B cell (primary cell): ENCODE measurements at regions not wholly inside any gene's neighbourhood (a gene's known extent, or its start where the extent isn't known, plus 50 kb on each side); places are given as distances from the start of the nearest gene placed in this dataset.

ENCODE experiments used
- ATAC-seq: fragments of 200-7000 bp; cut with Tn5 transposase; one replicate; pipeline ENCODE4 v1.10.0; 2021; ENCODE audit warnings: low read depth, mild to moderate bottlenecking, moderate number of reproducible peaks, moderate library complexity
- CTCF ChIA-PET: fragments of 350-600 bp; sonication (Branson Sonifier 250); formaldehyde crosslinking; loops from one replicate; lab custom pipeline; 2021; ENCODE audit warnings: antibody characterized with exemption, inconsistent platforms; lab: Charles Lee
- POLR2A ChIA-PET: fragments of 350-600 bp; sonication (Branson Sonifier 250); formaldehyde crosslinking; loops from one replicate; lab custom pipeline; 2021; ENCODE audit warnings: antibody characterized with exemption; lab: Charles Lee
- DNase-seq: peaks from one replicate; pipeline ENCODE4 v3.0.0; 2013
- H2AFZ ChIP-seq: 2 replicates; pipeline ENCODE4 v1.6.1; 2012; ENCODE audit warnings: mild to moderate bottlenecking, low read depth, low read length; ENCODE audit not compliant: insufficient read depth, poor library complexity, severe bottlenecking
- H3K27ac ChIP-seq, 2 donors: 1 replicate in 1 of 2; 2 replicates in 1 of 2; pipeline ENCODE4 v1.5.1; 2012 to 2013; ENCODE audit warnings: low read length in 2 of 2, mild to moderate bottlenecking in 2 of 2, moderate library complexity in 1 of 2
- H3K27me3 ChIP-seq, 4 experiments: fragments of 200-600 bp in 1 of 4; sonication (generic) in 1 of 4; replicated peaks in 1 of 4; 1 replicate in 2 of 4; 2 replicates in 2 of 4; pipeline versions ENCODE4 v1.6.1 to v1.7.0; 2013 to 2016; ENCODE audit warnings: low read length in 3 of 4, mild to moderate bottlenecking in 2 of 4, mixed read lengths in 1 of 4, moderate library complexity in 1 of 4; ENCODE audit not compliant: insufficient read depth in 4 of 4, control insufficient read depth in 3 of 4; ENCODE audit errors: control extremely low read depth in 1 of 4
- H3K36me3 ChIP-seq, 2 experiments: replicated peaks in 1 of 2; 1 replicate in 1 of 2; 2 replicates in 1 of 2; pipeline versions ENCODE4 v1.6.1 to v1.7.1; 2013; ENCODE audit warnings: low read length in 1 of 2; ENCODE audit not compliant: insufficient read depth in 2 of 2, control insufficient read depth in 1 of 2; ENCODE audit errors: control extremely low read depth in 1 of 2, extremely low read depth in 1 of 2
- H3K4me1 ChIP-seq, 2 donors: fragments of 200-600 bp in 1 of 2; sonication (generic) in 1 of 2; 1 replicate in 1 of 2; 2 replicates in 1 of 2; pipeline versions ENCODE4 v1.5.1 to v1.6.1; 2013 to 2017; ENCODE audit warnings: low read length in 2 of 2; ENCODE audit not compliant: control insufficient read depth in 2 of 2, insufficient read depth in 2 of 2
- H3K4me2 ChIP-seq: replicated peaks from 2 replicates; pipeline ENCODE3; 2012; ENCODE audit warnings: mild to moderate bottlenecking, low read depth, low read length; ENCODE audit not compliant: poor library complexity, severe bottlenecking
- H3K4me3 ChIP-seq, 5 experiments: fragments of 200-600 bp in 1 of 5; sonication (generic) in 1 of 5; 1 replicate in 3 of 5; 2 replicates in 2 of 5; pipeline versions ENCODE4 v1.5.1 to v1.7.0; 2011 to 2016; ENCODE audit warnings: low read length in 4 of 5, mild to moderate bottlenecking in 4 of 5, low read depth in 2 of 5, control low read depth in 1 of 5, moderate library complexity in 1 of 5; ENCODE audit not compliant: insufficient read depth in 1 of 5; ENCODE audit errors: control extremely low read depth in 1 of 5, extremely low read depth in 1 of 5
- H3K79me2 ChIP-seq: fragments of 200-600 bp; sonication (generic); one replicate; pipeline ENCODE4 v1.6.0; 2016; ENCODE audit warnings: low read length; ENCODE audit not compliant: control insufficient read depth, insufficient read depth
- H3K9ac ChIP-seq: fragments of 200-600 bp; sonication (generic); 2 replicates; pipeline ENCODE4 v1.6.1; 2017; ENCODE audit warnings: mild to moderate bottlenecking, low read length, moderate library complexity
- H3K9me3 ChIP-seq, 3 donors: one replicate each; pipeline versions ENCODE4 v1.6.1 to v1.7.1; 2013; ENCODE audit warnings: low read length in 2 of 3; ENCODE audit not compliant: control insufficient read depth in 2 of 3, insufficient read depth in 1 of 3; ENCODE audit errors: control extremely low read depth in 1 of 3
- H4K20me1 ChIP-seq: 2 replicates; pipeline ENCODE4 v1.6.0; 2012; ENCODE audit warnings: mild to moderate bottlenecking, low read length; ENCODE audit not compliant: insufficient read depth, control insufficient read depth, poor library complexity, severe bottlenecking
- H3K27ac Mint-ChIP-seq: one replicate; pipeline ENCODE4 v1.8.0; 2021; ENCODE audit warnings: mixed read lengths
- H3K27me3 Mint-ChIP-seq: one replicate; pipeline ENCODE4 v1.8.0; 2021; ENCODE audit warnings: mixed read lengths
- H3K4me1 Mint-ChIP-seq: one replicate; pipeline ENCODE4 v1.8.0; 2021; ENCODE audit warnings: mixed read lengths
- H3K4me3 Mint-ChIP-seq: one replicate; pipeline ENCODE4 v1.8.0; 2021; ENCODE audit warnings: mixed read lengths
- H3K9me3 Mint-ChIP-seq: one replicate; pipeline ENCODE4 v1.8.0; 2022; ENCODE audit warnings: mixed read lengths; ENCODE audit not compliant: insufficient read depth
- CTCF ChIP-seq: fragments of 200-600 bp; IDR thresholded peaks from one replicate; pipeline ENCODE4 v1.8.0; 2022; ENCODE audit warnings: antibody characterized with exemption, mild to moderate bottlenecking
- EZH2 ChIP-seq: IDR thresholded peaks from 2 replicates; pipeline ENCODE4 v1.6.1; 2012; ENCODE audit warnings: borderline replicate concordance, low read depth, mild to moderate bottlenecking, moderate library complexity, low read length; ENCODE audit not compliant: insufficient read depth, poor library complexity, severe bottlenecking
- WGBS: methylation state at CpG from one replicate; pipeline ENCODE4 v1.1.5; 2013; ENCODE audit warnings: missing lambda C conversion rate; ENCODE audit not compliant: insufficient coverage; 5-methylcytosine and 5-hydroxymethylcytosine counted together
- intact Hi-C: fragments of 100-400 bp; cut with micrococcal nuclease; formaldehyde crosslinking; loops from one replicate; pipeline ENCODE4 v1.10.0; 2022

- POLR2A ChIA-PET = no interaction called here
- ATAC-seq = no peak
Observed at GRCh38 chr14:98227727-98228111, 1044.3 kb downstream of the BCL11B start.

More at GRCh38 chr14:98227727-98228111, 1044.3 kb downstream of the BCL11B start:
- no peak for TF ChIP-seq EZH2
- TF ChIP-seq CTCF = no peak
- CTCF ChIA-PET = no interaction called here
- H3K27ac Mint-ChIP-seq = no peak overlapping the region
- H3K27me3 ChIP-seq = no peaks in the 10 kb centered on the region
- H3K36me3 ChIP-seq = no peaks in the 10 kb centered on the region
- 93% methylated on average over 3 of the region's 3 CpGs for WGBS
- H3K4me1 Mint-ChIP-seq = no peaks in the 10 kb centered on the region
- no peaks in the 10 kb centered on the region for H4K20me1 ChIP-seq
- H3K4me3 ChIP-seq = no peak overlapping the region
- no peak for DNase-seq
- no peak overlapping the region for H3K9ac ChIP-seq
- no peak overlapping the region for H3K4me3 Mint-ChIP-seq
- no peaks in the 10 kb centered on the region for H3K4me1 ChIP-seq
- no peaks in the 10 kb centered on the region for H3K79me2 ChIP-seq
- no peak overlapping the region for H3K4me2 ChIP-seq
- intact Hi-C loops = no loop called here
- no peaks in the 10 kb centered on the region for H3K9me3 Mint-ChIP-seq
- no peak overlapping the region for H2AFZ ChIP-seq
- H3K9me3 ChIP-seq = peaks cover 0 to 19% (median 0%) of the 10 kb centered on the region in 3 donors
- H3K27me3 Mint-ChIP-seq = no peaks in the 10 kb centered on the region
- H3K27ac ChIP-seq = no peak overlapping the region
